ENCODE measurements at regions not wholly inside any gene's neighbourhood (a gene's known extent, or its start where the extent isn't known, plus 50 kb on each side); places are given as distances from the start of the nearest gene placed in this dataset.

- no peak for DNase-seq
These were observed 124.4 kb upstream of the RTL1 start for GRCh38 chr14:101027966-101028365.

- DNase-seq: peak; percentile 90
These were observed 125.6 kb upstream of the RTL1 start for GRCh38 chr14:101028971-101029667.

- peak; percentile 38 for DNase-seq
These were observed 126.3 kb upstream of the RTL1 start for GRCh38 chr14:101029668-101030290.

DNA sequence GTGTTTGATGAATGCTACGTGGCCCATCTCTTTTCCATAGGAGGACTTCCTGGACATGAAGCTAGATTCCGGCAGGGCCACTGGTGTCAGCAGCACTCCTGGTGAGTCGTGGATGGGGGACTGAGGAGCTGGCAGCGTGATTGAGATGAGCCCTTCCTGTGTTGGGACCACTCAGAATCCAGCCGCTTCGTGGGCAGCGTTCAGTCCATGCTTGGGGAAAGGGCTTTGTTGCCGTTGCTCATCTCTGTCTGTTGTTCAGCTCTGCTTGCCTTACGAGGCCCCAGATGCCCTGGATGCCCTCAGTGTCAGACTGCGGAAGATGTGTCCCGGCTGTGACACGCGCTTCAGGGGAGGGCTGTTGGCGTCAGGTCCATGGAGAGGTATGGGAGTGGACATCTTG lies 127.1 kb upstream of the RTL1 start:
- no peak for DNase-seq

- DNase-seq: no peak
These were observed 127.7 kb upstream of the RTL1 start for GRCh38 chr14:101031186-101031585.

- no peak for DNase-seq
These were observed 128.2 kb upstream of the RTL1 start for GRCh38 chr14:101031721-101032120.

DNA sequence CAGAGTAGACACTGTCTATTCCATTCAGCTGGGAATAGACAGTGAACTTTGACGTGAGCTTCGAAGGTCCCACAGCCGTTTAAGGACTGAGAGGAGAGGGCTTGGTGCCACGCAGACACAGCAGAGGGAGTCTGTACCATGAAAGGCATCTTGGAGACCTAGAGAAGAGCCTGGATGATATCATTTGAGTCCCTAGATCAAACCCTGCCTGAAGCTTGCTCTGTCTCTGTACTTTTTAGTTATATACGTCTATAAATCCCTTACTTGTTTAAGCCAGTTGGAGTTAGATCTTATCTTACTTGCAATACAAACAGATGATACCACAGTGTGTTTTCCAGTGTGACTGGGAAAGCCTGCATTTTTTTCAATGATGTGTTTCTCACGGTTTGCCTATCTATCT lies 128.9 kb upstream of the RTL1 start:
- no peak for DNase-seq

GRCh38 chr14:101033006-101033405 lies 129.5 kb upstream of the RTL1 start:
- no peak for DNase-seq

- no peak for DNase-seq
These were observed 130.1 kb upstream of the RTL1 start for GRCh38 chr14:101033446-101034165.

GRCh38 chr14:101034986-101035385 lies 131.5 kb upstream of the RTL1 start:
- no peak for DNase-seq

GRCh38 chr14:101035466-101036225 lies 132.1 kb upstream of the RTL1 start:
- no peak for DNase-seq

GRCh38 chr14:101037021-101037817 lies 133.7 kb upstream of the RTL1 start:
- DNase-seq: no peak

- no peak for DNase-seq
These were observed 135.7 kb upstream of the RTL1 start for GRCh38 chr14:101039031-101039754.

- DNase-seq: no peak
These were observed 136.2 kb upstream of the RTL1 start for GRCh38 chr14:101039755-101040138.

DNA sequence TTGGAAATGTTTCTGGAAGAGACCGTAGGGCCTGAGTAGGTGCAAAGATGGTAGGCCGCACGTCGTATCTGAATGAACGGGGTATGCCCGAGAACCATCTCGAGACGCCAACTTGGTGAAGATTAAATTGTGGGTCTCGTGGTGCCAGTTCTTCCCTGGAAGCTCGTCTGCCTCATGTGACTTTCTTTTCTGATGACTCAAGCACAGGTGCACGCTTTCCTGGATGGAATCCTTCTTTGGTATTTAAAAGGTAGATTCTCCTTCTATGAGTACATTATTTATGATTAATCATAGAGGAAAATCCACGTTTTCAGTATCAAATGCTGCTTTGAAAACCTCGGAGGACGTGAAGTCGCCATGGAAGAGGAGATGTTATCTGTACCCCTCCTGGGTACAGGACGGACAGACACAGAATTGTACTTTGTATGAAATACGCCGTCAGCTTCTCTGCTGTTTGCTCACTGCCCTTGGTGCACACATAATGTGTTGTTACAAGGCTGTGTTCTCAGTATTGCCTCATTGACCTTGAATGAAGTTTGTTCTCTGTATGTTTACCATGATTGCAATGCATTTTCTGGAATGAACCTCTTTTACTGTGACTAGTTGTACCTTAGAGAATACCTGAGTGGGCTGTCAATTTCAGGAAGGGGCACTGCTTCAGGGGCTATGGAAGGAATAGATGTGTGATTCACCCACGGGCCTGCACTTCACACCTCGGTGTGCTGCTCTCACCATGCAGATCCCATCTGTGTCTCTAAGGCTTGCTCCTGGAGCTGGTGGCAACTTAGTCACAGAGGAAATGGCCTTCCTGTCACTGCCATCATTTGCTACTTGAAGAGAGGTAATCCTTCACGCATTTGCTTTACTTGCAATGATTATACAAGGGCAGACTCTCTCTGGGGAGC lies 137.3 kb upstream of the RTL1 start:
- no peak for DNase-seq

DNA sequence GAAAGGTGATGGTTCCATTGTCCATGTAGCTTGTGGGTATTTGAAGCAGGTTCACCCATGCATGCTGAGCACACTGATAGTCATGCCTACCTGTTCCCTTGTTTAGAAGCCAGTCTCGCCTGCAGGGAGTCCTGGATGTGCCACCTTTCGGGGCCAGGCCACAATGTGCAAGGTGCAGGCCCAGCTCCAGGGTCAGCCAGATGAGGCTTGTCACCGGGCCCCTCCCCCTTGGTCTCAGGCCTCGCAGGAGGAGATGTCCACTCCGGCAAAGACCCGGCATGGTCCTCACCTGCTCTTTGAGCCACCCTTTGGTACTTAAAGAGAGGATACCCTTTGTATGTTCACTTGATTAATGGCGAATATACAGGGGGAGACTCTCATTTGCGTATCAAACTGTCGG lies 140.4 kb upstream of the RTL1 start:
- DNase-seq: no peak

GRCh38 chr14:101044741-101045140 lies 141.2 kb upstream of the RTL1 start:
- DNase-seq: no peak

DNA sequence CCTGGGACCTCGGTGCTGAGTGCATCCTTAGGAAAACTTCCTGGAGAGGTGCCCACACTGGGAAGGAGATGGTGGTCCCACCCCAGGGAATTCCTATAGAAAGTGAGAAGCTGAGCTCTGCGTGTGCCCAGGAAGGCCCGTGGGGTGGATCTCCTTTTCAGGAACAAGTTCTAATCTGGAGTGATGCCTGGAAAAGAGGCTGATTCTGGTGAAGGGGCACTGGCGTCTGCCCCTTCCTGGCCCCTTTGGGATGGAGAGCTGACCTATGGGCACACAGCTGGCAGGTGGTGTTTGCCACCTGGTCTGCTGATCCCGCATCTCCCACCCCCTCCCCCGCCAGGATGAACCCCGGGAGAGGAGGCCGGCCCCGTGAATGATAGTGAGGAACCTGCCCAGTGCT lies 142.0 kb upstream of the RTL1 start:
- no peak for DNase-seq

DNA sequence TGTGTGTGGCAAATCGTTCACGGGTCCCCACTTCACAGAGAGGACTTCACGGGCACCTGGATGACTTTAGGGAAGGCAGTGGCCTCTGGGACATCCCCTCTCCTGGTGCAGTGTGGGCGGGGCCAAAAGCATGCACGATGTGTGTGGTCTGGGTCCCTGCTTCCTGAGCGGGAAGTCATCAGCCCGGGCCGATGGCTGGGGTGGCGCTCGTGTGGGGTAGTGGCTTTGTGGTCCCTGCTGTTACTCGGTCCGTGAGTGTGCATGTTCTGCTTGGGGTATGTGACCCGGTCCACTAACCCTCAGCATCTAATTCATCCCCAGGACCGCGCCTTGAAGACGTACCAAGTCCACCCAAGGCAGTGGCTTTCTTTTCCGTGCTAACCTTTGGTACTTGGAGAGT lies 142.5 kb upstream of the RTL1 start:
- DNase-seq: no peak

GRCh38 chr14:101047326-101047725 lies 143.8 kb upstream of the RTL1 start:
- no peak for DNase-seq

DNA sequence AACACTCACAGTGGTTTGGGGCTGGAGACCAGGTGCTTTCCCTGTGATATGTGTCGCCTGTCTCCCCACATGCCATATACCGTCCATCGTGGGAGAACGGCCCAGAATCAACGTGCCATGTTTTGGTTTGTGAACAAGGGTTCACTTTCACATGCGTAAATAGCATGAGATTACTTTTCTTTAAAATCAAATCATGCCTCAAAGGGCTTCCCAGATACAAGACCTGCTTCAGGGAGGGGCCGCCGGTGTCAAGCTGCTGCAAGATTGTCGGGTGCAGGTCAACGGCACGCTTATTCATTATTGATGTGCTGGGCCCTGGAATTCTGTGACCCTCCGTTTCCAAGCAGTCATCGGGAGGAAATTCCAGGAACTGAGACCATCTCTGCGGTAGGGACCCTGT lies 145.2 kb upstream of the RTL1 start:
- DNase-seq: no peak

All from DMS153 (cell line).